Right lobe of liver (tissue), 4 donors: ENCODE measurements at regions not wholly inside any gene's neighbourhood (a gene's known extent, or its start where the extent isn't known, plus 50 kb on each side); places are given as distances from the start of the nearest gene placed in this dataset.

ENCODE experiments used
- POLR2A ChIP-seq: fragments of 450-650 bp; IDR thresholded peaks from one replicate; pipeline ENCODE4 v1.6.1; 2017; ENCODE audit warnings: antibody characterized with exemption, mild to moderate bottlenecking
- TF ChIP-seq, protein P1 (sequence below), 4 donors: fragments of 200-600 bp in 3 of 4; fragments of 450-650 bp in 1 of 4; IDR thresholded peaks; one replicate each; pipeline versions ENCODE4 v1.5.1 to v1.8.0; 2016 to 2022; ENCODE audit warnings: antibody characterized with exemption in 4 of 4, mild to moderate bottlenecking in 2 of 4
- donor health status: DM: no; HTN: no; CAD: no.
- donor health status: DM: no; HTN: no; CAD: no.
- donor health status: DM: no; HTN: yes; CAD: no.

DNA sequence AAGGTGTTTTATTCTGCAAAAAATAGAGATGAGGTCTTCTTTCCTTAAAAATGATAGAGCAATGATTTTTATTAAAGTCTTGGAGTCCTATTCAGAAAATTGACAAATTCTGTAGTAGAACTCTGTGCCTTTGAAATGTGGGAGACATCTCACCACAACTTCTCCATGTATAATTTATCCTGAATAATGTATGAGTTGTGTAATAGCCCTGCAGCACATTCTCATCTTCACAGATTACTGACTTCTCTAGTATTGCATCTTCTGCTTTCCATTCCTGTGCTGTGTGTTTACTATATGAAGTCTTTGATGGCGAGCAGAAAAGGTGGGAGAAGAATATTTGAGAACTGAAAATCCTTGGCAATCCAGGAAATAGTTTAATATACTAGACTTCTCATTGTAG is 255.6 kb downstream of the TTC6 start:
- no peak for TF ChIP-seq POLR2A
- TF ChIP-seq, protein P1, sequence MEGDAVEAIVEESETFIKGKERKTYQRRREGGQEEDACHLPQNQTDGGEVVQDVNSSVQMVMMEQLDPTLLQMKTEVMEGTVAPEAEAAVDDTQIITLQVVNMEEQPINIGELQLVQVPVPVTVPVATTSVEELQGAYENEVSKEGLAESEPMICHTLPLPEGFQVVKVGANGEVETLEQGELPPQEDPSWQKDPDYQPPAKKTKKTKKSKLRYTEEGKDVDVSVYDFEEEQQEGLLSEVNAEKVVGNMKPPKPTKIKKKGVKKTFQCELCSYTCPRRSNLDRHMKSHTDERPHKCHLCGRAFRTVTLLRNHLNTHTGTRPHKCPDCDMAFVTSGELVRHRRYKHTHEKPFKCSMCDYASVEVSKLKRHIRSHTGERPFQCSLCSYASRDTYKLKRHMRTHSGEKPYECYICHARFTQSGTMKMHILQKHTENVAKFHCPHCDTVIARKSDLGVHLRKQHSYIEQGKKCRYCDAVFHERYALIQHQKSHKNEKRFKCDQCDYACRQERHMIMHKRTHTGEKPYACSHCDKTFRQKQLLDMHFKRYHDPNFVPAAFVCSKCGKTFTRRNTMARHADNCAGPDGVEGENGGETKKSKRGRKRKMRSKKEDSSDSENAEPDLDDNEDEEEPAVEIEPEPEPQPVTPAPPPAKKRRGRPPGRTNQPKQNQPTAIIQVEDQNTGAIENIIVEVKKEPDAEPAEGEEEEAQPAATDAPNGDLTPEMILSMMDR (IDR thresholded peaks at IDR 0.05), result no peak
